GM19372 (cell line): ENCODE measurements at regions not wholly inside any gene's neighbourhood (a gene's known extent, or its start where the extent isn't known, plus 50 kb on each side); places are given as distances from the start of the nearest gene placed in this dataset.
A peak's percentile ranks its signal among the peaks of the same experiment; 100 is the strongest.

Experiments used
- ATAC-seq: cut with Tn5 transposase; IDR thresholded peaks from one replicate; pipeline ENCODE4 v1.9.1; 2021; ENCODE audit warnings: mild to moderate bottlenecking, low read depth, moderate library complexity; ENCODE audit not compliant: unreplicated experiment

DNA sequence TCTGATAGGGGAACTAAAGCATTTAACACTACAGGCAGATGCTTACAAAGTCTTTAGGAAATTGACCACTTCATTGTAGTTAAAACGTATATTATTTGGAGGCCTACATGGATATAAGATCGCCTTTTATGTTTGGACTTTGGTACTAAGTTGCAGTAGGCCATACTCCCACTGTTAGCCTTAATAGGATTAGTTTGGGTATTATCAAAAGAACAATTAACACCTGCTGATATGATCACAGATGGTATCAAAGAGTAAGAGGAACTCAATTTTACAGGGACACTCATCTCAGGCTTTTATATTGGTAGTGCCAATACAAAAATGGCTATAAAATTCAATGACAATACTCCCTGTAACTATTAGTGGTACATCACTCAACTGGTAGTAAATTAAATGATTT is 1183.0 kb downstream of the MAT2B start:
- ATAC-seq, result no peak

GRCh38 chr5:164708831-164709230 is 1203.4 kb downstream of the MAT2B start:
- no peak for ATAC-seq

DNA sequence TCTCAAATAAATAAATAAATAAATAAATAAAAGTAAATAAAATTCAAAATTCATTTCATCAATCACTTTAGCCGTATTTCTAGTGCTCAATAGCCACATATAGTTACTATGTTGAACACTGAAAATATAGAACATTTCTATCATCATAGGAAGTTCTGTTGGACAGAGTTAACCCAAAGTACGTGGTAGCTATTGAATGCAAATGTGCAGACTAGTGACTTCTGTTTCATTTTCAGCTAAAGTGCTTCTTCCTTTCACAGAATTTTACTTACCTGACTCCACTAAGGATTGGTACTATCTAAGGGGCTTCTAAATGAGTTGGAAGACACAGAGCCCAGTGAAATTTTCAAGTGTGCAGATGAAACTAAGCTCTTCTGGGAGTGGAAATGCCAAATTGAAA is 1208.3 kb downstream of the MAT2B start:
- no peak for ATAC-seq

- ATAC-seq, result no peak
These were observed 1215.7 kb downstream of the MAT2B start for GRCh38 chr5:164721116-164721515.

DNA sequence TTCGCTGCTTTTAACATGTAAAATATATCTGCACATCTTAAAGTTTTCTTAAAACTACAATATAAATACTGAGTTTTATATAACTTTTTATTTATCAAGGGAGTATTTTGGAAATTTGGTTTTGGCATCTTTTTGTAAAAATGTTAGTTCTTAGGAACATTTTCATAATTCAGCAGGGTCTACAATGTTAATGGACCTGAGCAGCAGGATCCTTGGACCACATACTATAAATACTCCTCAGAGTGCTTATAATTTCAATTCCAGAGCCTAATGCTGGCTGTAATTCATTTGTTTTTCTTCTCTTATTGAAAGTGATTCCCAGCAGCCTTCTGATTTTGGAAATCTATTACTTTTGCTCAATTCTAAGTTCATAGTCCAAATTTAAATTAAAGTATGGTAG is 1216.2 kb downstream of the MAT2B start:
- no peak for ATAC-seq

GRCh38 chr5:164722702-164723101 is 1217.3 kb downstream of the MAT2B start:
- no peak for ATAC-seq

DNA sequence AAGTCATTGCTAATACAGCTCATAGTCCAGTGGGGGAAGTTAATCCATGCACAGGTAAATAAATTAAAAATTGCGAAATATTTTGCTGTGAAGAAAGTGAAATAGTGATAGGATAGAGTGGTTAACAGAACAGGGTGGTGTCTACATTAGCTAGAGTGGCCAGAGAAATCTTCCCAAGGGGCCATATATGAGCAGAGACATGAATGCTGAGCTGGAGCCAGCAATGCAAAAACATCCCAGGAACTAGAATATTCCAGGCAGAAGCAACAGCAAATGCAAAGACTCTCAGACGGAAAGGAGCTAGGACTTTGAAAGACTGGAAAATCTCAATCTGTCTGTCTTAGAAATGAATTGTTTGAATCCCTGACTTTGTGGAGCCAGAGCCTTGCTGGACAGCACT is 1221.6 kb downstream of the MAT2B start:
- no peak for ATAC-seq

DNA sequence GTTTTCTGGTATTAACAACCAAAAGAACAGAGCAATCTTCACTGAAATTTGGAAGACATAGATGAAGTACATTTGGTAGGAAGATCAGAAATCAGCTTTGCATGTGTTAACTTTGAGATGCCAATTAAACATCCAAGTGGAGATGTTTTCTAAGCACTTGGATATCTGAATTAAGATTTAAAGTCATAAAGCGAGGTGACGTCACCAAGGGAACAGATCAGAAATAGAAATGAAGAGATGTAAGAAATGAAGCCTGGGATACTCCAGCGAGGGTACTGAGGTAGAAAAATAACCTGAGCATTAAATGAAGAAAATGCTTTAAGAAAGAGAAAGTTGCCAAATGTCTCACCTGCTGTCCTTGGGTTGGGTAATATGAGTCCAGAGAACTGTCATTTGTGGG is 1223.3 kb downstream of the MAT2B start:
- ATAC-seq, result no peak

GRCh38 chr5:164735334-164735733 is 1229.9 kb downstream of the MAT2B start:
- ATAC-seq, result no peak

DNA sequence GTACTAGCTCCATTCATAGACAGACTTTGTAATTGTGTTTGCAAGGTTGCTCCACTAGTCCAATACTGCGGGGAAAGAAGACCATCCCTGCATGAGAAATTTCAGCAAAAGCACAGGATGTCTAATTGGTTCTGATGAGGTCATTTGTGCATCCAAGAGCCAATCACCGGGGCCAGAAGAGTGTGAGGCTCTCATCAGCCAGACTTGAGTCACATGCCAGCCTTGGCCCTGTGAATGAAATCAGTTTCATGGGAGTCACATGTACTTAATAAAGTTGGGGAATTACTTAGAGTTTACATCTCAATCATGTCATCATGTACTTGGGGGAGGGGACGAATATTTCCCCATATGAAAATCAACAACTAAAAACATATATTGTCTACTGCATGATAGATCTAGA is 1236.0 kb downstream of the MAT2B start:
- ATAC-seq, result no peak

DNA sequence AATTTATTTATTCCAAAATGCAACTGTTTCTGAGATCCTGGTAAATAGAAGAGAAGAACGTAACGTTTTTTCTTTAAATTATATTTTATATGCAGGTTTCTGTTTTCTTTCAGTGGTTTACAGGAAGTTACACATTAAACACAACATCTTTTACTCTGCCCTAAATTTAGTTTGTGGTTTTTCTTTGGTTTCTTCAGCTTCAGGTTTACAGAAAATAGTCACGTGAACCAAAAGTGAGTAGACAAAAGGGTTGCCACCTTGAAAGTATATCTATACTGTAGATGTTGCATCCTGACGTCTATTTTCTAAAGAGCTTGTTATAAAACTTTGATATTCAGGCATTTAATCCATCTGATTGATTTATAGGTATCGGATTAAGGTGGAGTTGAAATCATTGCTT is 1236.6 kb downstream of the MAT2B start:
- ATAC-seq, result peak; percentile 88

- no peak for ATAC-seq
These were observed 1241.3 kb downstream of the MAT2B start for GRCh38 chr5:164746723-164747122.

DNA sequence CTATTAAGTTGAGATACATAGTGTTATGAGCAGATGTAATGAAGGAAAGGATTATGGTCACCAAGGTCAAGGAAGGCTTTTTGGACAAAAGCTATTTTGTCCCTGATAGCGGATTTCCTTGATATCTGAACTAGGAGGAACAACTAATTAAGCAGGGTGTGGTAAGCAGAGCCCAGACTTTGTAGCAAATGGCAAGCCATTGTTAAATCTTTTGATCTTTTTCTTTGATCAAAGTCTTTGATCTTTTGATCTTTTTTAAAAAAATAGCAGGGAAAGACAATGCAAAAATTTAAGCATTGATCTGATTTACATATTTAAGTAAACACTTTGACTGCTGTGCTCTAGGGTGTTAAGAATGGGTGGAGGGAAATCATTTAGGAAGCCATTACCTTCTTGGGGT is 1242.0 kb downstream of the MAT2B start:
- no peak for ATAC-seq

DNA sequence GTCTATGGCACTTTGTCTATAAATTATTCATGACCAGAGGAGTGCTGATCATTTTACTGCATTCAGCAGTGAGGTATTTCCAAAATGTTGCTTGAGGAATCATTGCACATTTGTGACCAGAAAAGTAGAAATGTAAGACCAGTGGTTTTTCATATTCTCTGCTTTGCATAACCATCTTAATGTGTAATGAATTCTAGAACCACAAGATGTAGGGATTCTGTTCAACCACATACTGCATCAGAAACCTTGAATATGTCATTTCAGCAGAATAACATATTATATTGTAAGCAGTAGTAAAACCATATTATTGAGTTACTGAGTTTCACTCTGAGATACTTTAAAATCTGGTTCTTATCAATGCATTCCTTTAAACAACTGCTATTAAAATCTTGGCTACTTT is 1243.4 kb downstream of the MAT2B start:
- peak; percentile 83 for ATAC-seq

DNA sequence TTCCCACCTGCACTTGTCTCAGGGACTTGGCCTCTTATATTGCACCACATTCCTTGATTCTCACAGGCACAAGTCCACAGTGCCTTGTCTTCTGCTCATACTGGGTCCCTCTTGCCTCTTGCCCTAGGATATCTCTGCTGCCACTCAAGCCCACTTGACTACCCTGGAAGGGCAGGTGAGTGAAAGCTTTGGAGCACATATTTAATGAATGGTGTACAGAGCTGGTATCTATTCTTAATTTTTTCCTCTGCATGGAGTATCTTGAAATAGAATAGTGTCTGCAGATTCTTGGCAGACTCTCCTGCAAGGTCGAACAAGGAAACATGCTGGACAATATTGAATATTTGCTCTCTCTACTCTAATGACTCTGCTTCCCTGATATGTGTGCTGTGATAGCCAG is 1248.0 kb downstream of the MAT2B start:
- no peak for ATAC-seq

DNA sequence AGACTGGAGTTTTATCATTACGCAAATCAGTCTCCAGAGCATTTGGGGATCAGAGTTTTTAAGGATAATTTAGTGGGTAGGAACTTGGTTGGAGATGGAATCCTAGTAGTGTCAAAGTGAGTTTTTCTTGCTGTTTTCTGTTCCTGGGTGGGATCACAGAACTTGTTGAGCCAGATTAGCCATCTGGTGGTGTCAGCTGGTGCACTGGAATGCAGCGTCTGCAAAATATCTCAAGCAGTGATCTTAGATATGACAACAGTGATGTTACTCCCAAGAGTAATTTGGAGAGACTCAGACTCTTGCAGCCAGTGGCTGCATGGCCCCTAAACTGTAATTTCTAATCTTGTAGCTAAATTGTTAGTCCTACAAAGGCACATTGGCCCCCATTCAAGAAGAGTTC is 1257.8 kb downstream of the MAT2B start:
- ATAC-seq, result no peak

GRCh38 chr5:164772122-164772521 is 1266.7 kb downstream of the MAT2B start:
- no peak for ATAC-seq

- ATAC-seq, result no peak
These were observed 1278.8 kb downstream of the MAT2B start for GRCh38 chr5:164784230-164784629.

- ATAC-seq, result no peak
These were observed 1292.7 kb downstream of the MAT2B start for GRCh38 chr5:164798110-164798509.

DNA sequence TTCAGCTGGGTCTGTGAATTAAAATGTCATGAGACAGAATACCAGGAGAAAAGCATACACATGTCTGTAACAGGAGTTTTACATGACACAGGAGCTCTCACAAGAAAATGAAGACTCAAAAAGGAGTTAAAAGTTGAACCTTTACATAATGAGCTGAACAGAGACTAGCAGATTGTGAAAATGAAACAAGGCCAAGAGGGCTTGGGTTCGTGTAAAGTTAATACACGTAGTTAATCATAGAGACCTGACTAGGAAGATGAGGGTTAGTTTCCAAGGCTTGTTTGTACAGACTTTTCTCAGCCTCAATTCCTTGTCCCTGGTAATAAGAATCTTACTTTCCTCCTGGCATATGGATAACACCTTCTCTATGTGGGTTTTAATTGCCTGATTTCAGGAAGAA is 1294.0 kb downstream of the MAT2B start:
- ATAC-seq, result no peak

- no peak for ATAC-seq
These were observed 1296.5 kb downstream of the MAT2B start for GRCh38 chr5:164801910-164802309.

DNA sequence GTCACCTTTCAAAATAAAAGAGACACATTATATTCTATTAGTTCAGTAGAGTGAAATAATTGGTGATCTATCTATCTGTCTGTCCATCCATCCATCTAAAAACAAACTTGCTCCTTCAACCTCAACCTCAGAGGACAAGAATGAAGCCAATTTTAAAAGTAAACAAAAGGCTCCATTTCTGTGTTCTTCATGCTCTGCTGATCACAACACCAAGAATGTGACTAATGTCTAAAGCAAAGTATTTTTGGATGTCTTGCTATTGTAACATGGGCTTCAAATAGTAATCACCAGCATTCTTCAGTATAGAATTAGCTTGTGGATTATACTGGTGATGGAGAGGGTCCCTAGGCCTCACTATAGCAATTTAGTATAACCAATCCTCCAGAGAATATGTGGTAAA is 1304.4 kb downstream of the MAT2B start:
- ATAC-seq, result peak; percentile 56

GRCh38 chr5:164818445-164818844 is 1313.0 kb downstream of the MAT2B start:
- ATAC-seq, result no peak

GRCh38 chr5:164824671-164825070 is 1319.3 kb downstream of the MAT2B start:
- ATAC-seq, result no peak
